A549 (cell line): ENCODE measurements at regions not wholly inside any gene's neighbourhood (a gene's known extent, or its start where the extent isn't known, plus 50 kb on each side); places are given as distances from the start of the nearest gene placed in this dataset.

Source experiments
- CBX8 ChIP-seq: fragments of 200-600 bp; sonication (generic); IDR thresholded peaks from 2 replicates; pipeline ENCODE4 v1.6.1; 2016
- CHD2 ChIP-seq: fragments of 150-350 bp; IDR thresholded peaks from 2 replicates; pipeline ENCODE4 v1.6.1; 2014; ENCODE audit warnings: low read length; ENCODE audit not compliant: partially characterized antibody
- CTCF ChIP-seq: fragments of >200 bp; sonication (Bioruptor Twin); formaldehyde crosslinking; IDR thresholded peaks from 3 replicates; pipeline ENCODE4 v1.5.1; 2016
- ELK1 ChIP-seq: fragments of 150-350 bp; IDR thresholded peaks from 2 replicates; pipeline ENCODE4 v1.6.1; 2014; ENCODE audit warnings: low read depth, mild to moderate bottlenecking, low read length
- EP300 ChIP-seq, 2 experiments: fragments of >200 bp; sonication (Bioruptor Twin); formaldehyde crosslinking; IDR thresholded peaks; 2 replicates in 1 of 2; 3 replicates in 1 of 2; pipeline ENCODE4 v1.6.1; 2016 to 2017
- FOSB ChIP-seq: fragments of 250-450 bp; sonication (Bioruptor Pico); IDR thresholded peaks from 2 replicates; pipeline ENCODE4 v1.5.0; 2020; ENCODE audit warnings: mild to moderate bottlenecking, moderate library complexity
- FOXS1 ChIP-seq: fragments of 250-450 bp; sonication (Bioruptor Pico); IDR thresholded peaks from 2 replicates; pipeline ENCODE4 v1.5.0; 2020; ENCODE audit warnings: mild to moderate bottlenecking, moderate library complexity
- KDM5A ChIP-seq: fragments of 200-600 bp; sonication (generic); IDR thresholded peaks from 2 replicates; pipeline ENCODE4 v1.6.1; 2016; ENCODE audit warnings: antibody characterized with exemption, mild to moderate bottlenecking
- MYC ChIP-seq: IDR thresholded peaks from 2 replicates; pipeline ENCODE4 v1.6.1; 2012; ENCODE audit warnings: mild to moderate bottlenecking, inconsistent platforms, low read length, improper control_type of control experiment, borderline replicate concordance
- POLR2A ChIP-seq: IDR thresholded peaks from 2 replicates; pipeline ENCODE4 v1.6.1; 2012; ENCODE audit warnings: mild to moderate bottlenecking, low read length
- RFX5 ChIP-seq: fragments of 450-650 bp; IDR thresholded peaks from 2 replicates; pipeline ENCODE4 v1.7.1; 2014; ENCODE audit warnings: antibody characterized with exemption, mild to moderate bottlenecking, moderate library complexity
- ZFP36 ChIP-seq: fragments of 450-650 bp; IDR thresholded peaks from 2 replicates; pipeline ENCODE4 v1.6.1; 2014; ENCODE audit warnings: borderline replicate concordance; ENCODE audit not compliant: partially characterized antibody
- TF ChIP-seq, protein P1 (sequence below): fragments of 450-650 bp; IDR thresholded peaks from 2 replicates; pipeline ENCODE4 v1.6.1; 2014; ENCODE audit warnings: antibody characterized with exemption

DNA sequence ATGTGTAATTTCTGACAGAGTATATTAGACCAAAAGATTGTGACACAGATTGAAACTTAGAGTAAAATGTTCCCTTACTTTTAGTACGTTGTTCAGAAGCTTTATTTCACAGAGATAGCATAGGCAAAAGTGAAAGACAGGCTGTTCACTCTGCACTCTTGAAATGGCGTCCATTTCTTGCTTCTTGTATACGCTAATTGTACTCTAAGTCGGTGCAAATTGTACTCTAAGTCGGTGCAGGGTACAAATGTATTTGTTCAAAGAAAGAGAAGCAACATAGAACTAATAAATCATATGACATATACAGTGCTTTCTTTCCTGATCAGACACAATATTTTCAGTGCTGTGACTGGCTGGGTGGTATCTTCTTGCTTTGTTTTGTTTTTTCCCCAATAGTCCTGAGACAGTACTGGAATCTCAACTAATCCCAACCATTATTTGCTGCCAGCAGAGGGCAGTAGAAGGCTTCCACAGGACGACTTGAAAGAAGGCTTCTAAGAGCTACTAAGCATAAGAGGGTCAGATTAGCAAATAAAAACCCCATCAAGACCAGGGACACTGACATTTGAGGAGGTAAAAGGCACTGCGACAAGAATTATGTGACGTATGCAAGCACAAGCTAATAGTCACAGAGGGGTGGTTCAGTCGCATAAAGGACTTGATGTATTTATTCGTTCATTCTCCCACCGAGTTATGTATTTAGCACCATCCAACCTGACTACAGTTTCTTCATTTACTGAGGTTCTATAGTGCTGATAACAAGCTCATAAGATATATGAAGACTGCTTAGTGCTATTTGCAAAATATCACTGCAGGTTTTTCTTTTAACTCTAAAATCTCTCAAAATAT is 831.8 kb downstream of the TAF11L14 start:
- TF ChIP-seq CTCF = peak; percentile 65
- TF ChIP-seq POLR2A = no peak
- TF ChIP-seq, protein P1, sequence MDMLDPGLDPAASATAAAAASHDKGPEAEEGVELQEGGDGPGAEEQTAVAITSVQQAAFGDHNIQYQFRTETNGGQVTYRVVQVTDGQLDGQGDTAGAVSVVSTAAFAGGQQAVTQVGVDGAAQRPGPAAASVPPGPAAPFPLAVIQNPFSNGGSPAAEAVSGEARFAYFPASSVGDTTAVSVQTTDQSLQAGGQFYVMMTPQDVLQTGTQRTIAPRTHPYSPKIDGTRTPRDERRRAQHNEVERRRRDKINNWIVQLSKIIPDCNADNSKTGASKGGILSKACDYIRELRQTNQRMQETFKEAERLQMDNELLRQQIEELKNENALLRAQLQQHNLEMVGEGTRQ = no peak
- TF ChIP-seq FOXS1 (CRISPR knock-in tag) = no peak
- TF ChIP-seq FOSB = no peak
- TF ChIP-seq ZFP36 = no peak
- no peak for TF ChIP-seq MYC
- TF ChIP-seq EP300 (IDR thresholded peaks at IDR 0.05) = no peak
- no peak for TF ChIP-seq CBX8
- no peak for TF ChIP-seq CHD2
- no peak for TF ChIP-seq ELK1
- TF ChIP-seq KDM5A = no peak
- TF ChIP-seq RFX5 = no peak
